HUDEP-2 (cell line): ENCODE measurements at regions not wholly inside any gene's neighbourhood (a gene's known extent, or its start where the extent isn't known, plus 50 kb on each side); places are given as distances from the start of the nearest gene placed in this dataset.
"Not testable (repeated sequence)": the region's sequence is repeated elsewhere in the genome, so short reads cannot be mapped to it uniquely, and the experiment has no call there.

Experiments used
- DNase-seq, 76 experiments: peaks; one replicate each; lab custom pipeline; 2025; ENCODE audit not compliant: unreplicated experiment in 76 of 76; lab: John Stamatoyannopoulos, UW

- DNase-seq: no peak
These were observed 942.2 kb downstream of the CNTNAP5 start for GRCh38 chr2:124967325-124967724.

DNA sequence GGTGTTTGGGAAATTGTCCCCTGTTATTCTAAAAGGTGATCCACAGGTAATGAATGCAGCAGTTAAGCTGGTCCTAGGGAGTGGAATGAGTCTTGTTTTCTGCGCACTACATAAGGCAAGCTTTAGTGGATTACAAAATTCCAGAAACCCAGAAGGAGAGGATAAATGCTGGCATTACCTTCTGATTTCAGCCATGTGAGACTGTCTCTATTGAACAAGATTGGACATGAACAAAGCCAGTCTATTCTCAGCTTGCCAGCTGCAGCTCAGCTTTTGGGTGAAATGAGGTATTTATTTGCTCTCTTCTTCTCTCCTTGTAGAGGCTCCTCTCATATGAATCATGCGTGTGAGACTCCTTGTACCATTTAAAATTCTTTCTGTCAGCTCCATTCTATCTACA, 944.9 kb downstream of the CNTNAP5 start:
- no peak for DNase-seq

GRCh38 chr2:124973396-124973795, 948.3 kb downstream of the CNTNAP5 start:
- no peak for DNase-seq

DNA sequence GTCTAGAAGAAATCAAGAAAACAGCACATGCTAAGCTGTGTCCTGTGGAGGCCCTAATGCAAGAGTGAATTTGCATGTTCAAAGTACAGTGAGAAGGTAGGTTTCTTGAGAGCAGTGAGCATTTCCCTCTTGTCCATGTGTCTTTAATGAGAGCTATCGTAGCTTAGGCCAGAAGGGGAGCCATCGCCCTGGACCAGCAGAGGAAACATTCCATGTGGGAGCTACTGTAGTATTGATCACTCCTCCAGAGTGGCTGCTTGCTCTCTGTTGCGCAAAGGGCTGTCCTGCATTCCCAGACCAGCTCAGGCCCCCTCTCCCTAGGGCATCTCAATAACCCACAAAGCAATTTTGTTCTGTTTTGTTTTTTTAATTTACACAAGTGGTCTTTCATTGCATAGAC, 950.1 kb downstream of the CNTNAP5 start:
- DNase-seq: no peak

GRCh38 chr2:124975648-124976047, 950.6 kb downstream of the CNTNAP5 start:
- no peak for DNase-seq

DNA sequence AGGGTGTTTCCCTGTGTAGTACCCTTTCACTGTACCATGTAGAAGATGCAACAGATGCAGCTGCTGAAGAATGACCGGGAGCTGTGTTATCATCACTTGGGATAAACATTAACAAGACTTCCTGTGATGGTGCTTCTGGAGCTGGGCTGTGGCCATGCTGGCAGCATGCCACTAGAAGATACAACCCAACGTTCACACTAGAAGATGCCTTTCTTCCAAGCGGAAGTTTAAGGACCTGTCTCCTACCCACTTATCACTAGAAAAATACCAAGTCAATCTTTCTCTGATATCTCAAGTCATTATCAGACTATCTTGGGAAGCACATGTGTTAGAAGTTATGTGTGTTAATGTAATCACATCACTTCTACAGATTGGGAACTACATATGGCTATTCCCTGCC, 953.5 kb downstream of the CNTNAP5 start:
- DNase-seq: no peak

- DNase-seq: no peak
These were observed 958.5 kb downstream of the CNTNAP5 start for GRCh38 chr2:124983595-124983994.

- no peak for DNase-seq
These were observed 960.2 kb downstream of the CNTNAP5 start for GRCh38 chr2:124985270-124985669.

DNA sequence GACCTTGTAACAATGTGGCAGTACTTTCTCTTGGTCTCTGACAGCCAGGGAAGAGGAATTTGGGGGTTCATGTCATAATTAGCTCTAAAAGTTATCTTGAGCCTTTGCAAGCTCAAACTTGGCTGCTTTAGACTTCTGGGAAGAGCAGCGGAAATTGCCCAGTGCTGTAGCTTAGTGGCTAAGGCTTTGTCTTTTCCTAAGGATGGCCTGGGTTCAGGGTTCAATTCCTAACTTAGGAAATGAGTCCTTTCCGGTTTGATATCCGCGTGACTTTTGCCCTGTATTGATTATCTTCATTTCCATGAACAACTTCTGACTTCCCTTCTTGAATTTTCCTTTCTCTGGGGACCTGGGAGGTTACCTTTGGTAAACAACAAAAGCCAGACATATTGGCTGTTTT, 961.0 kb downstream of the CNTNAP5 start:
- no peak for DNase-seq

- not testable (repeated sequence) for DNase-seq
These were observed 961.8 kb downstream of the CNTNAP5 start for GRCh38 chr2:124986870-124987269.

GRCh38 chr2:124987436-124987835, 962.3 kb downstream of the CNTNAP5 start:
- DNase-seq: not testable (repeated sequence)

DNA sequence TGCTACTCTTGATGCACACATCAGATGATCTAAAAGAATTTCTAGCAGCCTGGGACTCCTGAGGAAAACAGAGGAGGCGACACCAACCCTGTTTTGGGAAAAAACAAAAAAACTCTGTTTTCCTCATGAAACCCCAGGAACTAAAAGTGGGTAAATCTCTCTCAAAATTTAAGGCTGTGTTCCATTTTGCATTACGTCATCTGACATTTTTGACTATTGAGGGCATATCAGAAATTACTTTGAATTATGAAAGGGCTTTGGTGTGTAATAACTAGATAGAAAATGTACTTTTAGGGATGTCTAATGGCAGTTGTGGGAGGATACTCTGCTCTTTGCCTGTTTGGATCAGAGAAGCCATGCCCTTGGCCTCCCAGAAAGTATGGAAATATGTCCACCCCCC, 963.0 kb downstream of the CNTNAP5 start:
- no peak for DNase-seq

- DNase-seq: no peak
These were observed 963.7 kb downstream of the CNTNAP5 start for GRCh38 chr2:124988794-124989193.

DNA sequence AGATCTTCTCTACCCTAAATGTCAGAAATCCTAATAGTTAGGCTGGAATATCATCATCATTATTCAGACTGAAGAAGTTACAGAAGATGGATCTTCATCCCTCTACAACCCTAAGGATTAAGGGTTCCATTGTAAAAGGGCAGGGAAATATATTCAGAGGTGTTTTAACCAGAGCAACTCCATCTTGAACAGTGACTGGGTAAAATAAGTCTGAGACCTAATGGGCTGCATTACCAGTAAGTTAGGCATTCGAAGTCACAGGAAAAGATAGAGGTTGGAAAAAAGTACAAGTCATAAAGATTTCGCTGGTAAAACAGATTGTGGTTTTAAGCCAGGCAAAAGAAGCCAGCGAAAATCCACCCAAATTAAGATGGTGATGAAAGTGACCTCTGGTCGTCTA, 968.7 kb downstream of the CNTNAP5 start:
- DNase-seq: no peak

DNA sequence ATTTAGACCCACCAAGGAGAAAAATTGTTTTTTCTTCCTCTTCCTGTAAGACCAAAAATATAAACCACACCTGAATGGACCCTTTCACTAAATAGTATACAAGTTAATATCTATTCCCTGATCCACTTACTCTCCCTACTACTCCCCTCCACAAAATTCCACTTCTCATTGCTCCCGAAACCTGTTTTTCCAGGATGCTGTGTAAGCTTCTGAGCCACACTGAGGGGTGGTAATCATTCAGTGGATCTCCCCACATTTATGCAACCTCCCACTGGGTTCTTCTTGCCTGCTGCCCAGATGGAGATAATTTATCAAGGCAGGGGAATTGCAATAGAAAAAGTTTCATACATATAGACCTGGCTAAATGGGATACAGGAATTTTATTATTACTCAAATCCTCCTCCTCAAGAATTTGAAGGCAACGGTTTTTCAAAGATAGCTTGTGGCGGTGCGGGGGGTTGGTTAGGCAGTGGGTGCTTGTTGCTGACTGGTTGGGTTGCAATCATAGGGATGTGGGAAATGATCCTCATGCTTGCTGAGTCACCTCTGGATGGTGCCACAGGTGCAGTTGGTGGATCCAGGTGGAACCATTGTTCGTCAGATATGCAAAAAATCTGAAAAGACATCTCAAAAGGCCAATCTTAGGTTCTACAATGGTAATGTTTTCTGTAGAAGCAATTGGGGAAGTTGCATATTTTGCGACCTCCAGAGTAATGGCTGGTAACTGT, 970.3 kb downstream of the CNTNAP5 start:
- no peak for DNase-seq

DNA sequence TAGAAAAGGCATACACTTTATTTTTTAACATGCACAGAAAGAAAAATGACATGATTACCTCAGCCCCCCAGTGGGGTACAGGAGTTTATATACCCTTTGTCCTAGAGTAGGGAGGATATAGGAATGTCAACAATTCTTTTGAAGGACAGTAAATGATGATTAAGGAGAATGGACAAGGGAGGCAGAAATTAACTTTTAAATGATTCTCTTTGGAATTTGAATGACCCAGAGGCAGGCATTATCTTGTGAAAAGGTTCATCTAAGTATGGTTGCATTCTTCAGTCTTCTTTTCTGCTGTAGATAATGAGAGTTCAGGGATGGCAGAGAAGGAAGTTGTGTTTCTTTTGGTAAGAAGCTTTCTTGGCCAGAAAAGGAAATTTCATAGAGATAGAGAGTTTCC, 971.3 kb downstream of the CNTNAP5 start:
- no peak for DNase-seq

- no peak for DNase-seq
These were observed 974.8 kb downstream of the CNTNAP5 start for GRCh38 chr2:124999906-125000305.

GRCh38 chr2:125004106-125004800, 979.2 kb downstream of the CNTNAP5 start:
- DNase-seq: no peak

GRCh38 chr2:125006676-125007075, 981.6 kb downstream of the CNTNAP5 start:
- DNase-seq: no peak

DNA sequence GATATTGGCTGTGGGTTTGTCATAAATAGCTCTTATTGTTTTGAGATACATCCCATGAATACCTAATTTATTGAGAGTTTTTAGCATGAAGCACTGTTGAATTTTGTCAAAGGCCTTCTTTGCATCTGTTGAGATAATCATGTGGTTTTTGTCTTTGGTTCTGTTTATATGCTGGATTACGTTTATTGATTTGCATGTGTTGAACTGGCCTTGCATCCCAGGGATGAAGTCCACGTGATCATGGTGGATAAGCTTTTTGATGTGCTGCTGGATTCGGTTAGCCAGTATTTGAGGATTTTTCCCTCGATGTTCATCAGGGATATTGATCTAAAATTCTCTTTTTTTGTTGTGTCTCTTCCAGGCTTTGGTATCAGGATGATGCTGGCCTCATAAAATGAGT, 1003.6 kb downstream of the CNTNAP5 start:
- not testable (repeated sequence) for DNase-seq

DNA sequence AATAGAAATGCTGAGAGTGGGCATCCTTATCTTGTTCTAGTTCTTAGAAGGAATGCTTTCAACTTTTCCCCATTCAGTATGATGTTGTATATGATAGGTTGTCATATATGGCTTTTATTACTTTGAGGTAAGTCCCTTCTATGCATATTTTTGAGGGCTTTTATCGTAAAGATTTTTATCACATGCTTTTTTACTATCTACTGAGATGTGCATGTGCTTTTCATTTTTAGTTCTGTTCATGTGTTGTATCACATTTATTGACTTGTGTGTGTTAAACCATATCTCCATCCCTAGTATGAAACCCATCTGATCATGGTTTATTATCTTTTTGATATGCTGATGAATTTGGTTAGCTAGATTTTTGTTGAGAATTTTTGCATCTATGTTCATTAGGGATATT, 1008.8 kb downstream of the CNTNAP5 start:
- no peak for DNase-seq

DNA sequence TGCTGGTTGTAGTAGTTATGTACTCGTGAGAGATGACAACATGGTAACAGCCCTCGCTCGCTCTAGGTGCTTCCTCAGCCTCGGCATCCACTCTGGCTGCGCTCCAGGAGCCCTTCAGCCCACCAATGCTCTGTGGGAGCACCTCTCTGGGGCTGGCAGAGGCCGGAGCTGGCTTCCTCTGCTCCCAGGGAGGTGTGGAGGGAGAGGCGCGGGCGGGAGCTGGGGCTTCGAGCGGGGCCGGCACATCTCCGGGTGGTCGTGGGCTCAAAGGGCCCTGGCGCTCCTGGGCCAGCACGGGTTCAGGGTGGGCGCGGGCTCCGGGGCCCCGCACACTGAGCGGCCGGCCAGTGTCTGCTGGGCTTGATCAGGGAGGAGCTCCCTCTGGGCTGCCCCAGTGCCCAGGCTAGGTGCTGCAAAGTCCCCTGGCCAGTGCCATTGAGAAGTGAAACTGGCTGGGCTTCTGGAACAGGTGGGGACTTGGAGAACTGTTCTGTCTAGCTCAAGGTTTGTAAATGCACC, 1012.1 kb downstream of the CNTNAP5 start:
- DNase-seq: no peak
